ENCODE measurements at regions not wholly inside any gene's neighbourhood (a gene's known extent, or its start where the extent isn't known, plus 50 kb on each side); places are given as distances from the start of the nearest gene placed in this dataset.

- H3K27me3 ChIP-seq (ENCODE audit: control insufficient read depth, insufficient read depth, low read length) = no peaks in the 10 kb centered on the region
- H3K4me3 ChIP-seq (ENCODE audit: low read depth, low read length) = no peak overlapping the region
- ChIA-PET CTCF (no interaction called here), POLR2A (no interaction called here)
- DNase-seq (ENCODE audit: low read depth, low spot score) = no peak
- H3K9me3 ChIP-seq (ENCODE audit: control insufficient read depth, insufficient read depth, low read length) = no peaks in the 10 kb centered on the region
- no peak for TF ChIP-seq CTCF (IDR thresholded peaks at IDR 0.05; ENCODE audit: low read depth, low read length)
- no peak overlapping the region for H3K27ac ChIP-seq (ENCODE audit: low read depth, low read length)
These were observed 112.9 kb upstream of the NOCT start for GRCh38 chr4:138902705-138903104.

- ChIA-PET POLR2A (no interaction called here), CTCF (interaction anchor here (0.6 kb wide), 1 partner anchor 9 kb away, joined by 4 read pairs; no protein-coding TSS in a partner anchor)
- no peaks in the 10 kb centered on the region for H3K27me3 ChIP-seq (ENCODE audit: control insufficient read depth, insufficient read depth, low read length)
- H3K4me3 ChIP-seq (ENCODE audit: low read depth, low read length) = no peak overlapping the region
- H3K27ac ChIP-seq (ENCODE audit: low read depth, low read length) = no peak overlapping the region
- TF ChIP-seq CTCF (IDR thresholded peaks at IDR 0.05; ENCODE audit: low read depth, low read length) = no peak
- no peak for DNase-seq (ENCODE audit: low read depth, low spot score)
- no peaks in the 10 kb centered on the region for H3K9me3 ChIP-seq (ENCODE audit: control insufficient read depth, insufficient read depth, low read length)
These were observed 114.4 kb upstream of the NOCT start for GRCh38 chr4:138901177-138901576.

GRCh38 chr4:138899999-138900398 is 115.6 kb upstream of the NOCT start:
- no peak for TF ChIP-seq CTCF (IDR thresholded peaks at IDR 0.05; ENCODE audit: low read depth, low read length)
- H3K27me3 ChIP-seq (ENCODE audit: control insufficient read depth, insufficient read depth, low read length) = no peaks in the 10 kb centered on the region
- POLR2A ChIA-PET = no interaction called here

GRCh38 chr4:138898282-138898681 is 117.3 kb upstream of the NOCT start:
- H3K27me3 ChIP-seq (ENCODE audit: control insufficient read depth, insufficient read depth, low read length) = no peaks in the 10 kb centered on the region
- no peaks in the 10 kb centered on the region for H3K9me3 ChIP-seq (ENCODE audit: control insufficient read depth, insufficient read depth, low read length)
- H3K27ac ChIP-seq (ENCODE audit: low read depth, low read length) = peak overlapping the region; percentile 35
- DNase-seq (ENCODE audit: low read depth, low spot score) = no peak
- H3K4me3 ChIP-seq (ENCODE audit: low read depth, low read length) = no peak overlapping the region; the same call in 1 of the 2 replicates
- CTCF ChIA-PET = interaction anchor here (1.5 kb wide), 1 partner anchor 40 kb away, joined by 5 read pairs; no protein-coding TSS in a partner anchor
- TF ChIP-seq CTCF (IDR thresholded peaks at IDR 0.05; ENCODE audit: low read depth, low read length) = no peak
- POLR2A ChIA-PET = no interaction called here

More at GRCh38 chr4:138899999-138900398, 115.6 kb upstream of the NOCT start:
- Histone ChIP-seq H3K9me3 (ENCODE audit: control insufficient read depth, insufficient read depth, low read length) (no peaks in the 10 kb centered on the region), H3K27ac (ENCODE audit: low read depth, low read length) (no peak overlapping the region), H3K4me3 (ENCODE audit: low read depth, low read length) (no peak overlapping the region)
- CTCF ChIA-PET = interaction anchor here (0.5 to 1.6 kb wide), 2 partner anchors 29 to 31 kb away, joined by 7 read pairs; no protein-coding TSS in a partner anchor
- DNase-seq (ENCODE audit: low read depth, low spot score) = no peak

- no peak overlapping the region for H3K27ac ChIP-seq (ENCODE audit: low read depth, low read length)
- H3K4me3 ChIP-seq (ENCODE audit: low read depth, low read length) = no peak overlapping the region; the same call in 1 of the 2 replicates
- CTCF ChIA-PET = interaction anchor here (1.5 kb wide), 1 partner anchor 40 kb away, joined by 5 read pairs; no protein-coding TSS in a partner anchor
- no peaks in the 10 kb centered on the region for H3K9me3 ChIP-seq (ENCODE audit: control insufficient read depth, insufficient read depth, low read length)
- TF ChIP-seq CTCF (IDR thresholded peaks at IDR 0.05; ENCODE audit: low read depth, low read length) = no peak
- DNase-seq (ENCODE audit: low read depth, low spot score) = peak; percentile 26
- no peaks in the 10 kb centered on the region for H3K27me3 ChIP-seq (ENCODE audit: control insufficient read depth, insufficient read depth, low read length)
- POLR2A ChIA-PET = no interaction called here
These were observed 117.8 kb upstream of the NOCT start for GRCh38 chr4:138897811-138898226.
